ENCODE measurements at regions not wholly inside any gene's neighbourhood (a gene's known extent, or its start where the extent isn't known, plus 50 kb on each side); places are given as distances from the start of the nearest gene placed in this dataset.
"Not testable (repeated sequence)": the region's sequence is repeated elsewhere in the genome, so short reads cannot be mapped to it uniquely, and the experiment has no call there.

- Histone ChIP-seq H3K9me3 (ENCODE audit: low read depth) (no peaks in the 10 kb centered on the region), H3K36me3 (no peaks in the 10 kb centered on the region), H3K27ac (no peak overlapping the region), H3K4me1 (ENCODE audit: low read depth) (no peaks in the 10 kb centered on the region), H3K4me3 (no peak overlapping the region), H3K27me3 (no peaks in the 10 kb centered on the region)
- DNase-seq (ENCODE audit: low read depth in 1 of 2, low spot score in 1 of 2): no peak
- TF ChIP-seq, protein P1, sequence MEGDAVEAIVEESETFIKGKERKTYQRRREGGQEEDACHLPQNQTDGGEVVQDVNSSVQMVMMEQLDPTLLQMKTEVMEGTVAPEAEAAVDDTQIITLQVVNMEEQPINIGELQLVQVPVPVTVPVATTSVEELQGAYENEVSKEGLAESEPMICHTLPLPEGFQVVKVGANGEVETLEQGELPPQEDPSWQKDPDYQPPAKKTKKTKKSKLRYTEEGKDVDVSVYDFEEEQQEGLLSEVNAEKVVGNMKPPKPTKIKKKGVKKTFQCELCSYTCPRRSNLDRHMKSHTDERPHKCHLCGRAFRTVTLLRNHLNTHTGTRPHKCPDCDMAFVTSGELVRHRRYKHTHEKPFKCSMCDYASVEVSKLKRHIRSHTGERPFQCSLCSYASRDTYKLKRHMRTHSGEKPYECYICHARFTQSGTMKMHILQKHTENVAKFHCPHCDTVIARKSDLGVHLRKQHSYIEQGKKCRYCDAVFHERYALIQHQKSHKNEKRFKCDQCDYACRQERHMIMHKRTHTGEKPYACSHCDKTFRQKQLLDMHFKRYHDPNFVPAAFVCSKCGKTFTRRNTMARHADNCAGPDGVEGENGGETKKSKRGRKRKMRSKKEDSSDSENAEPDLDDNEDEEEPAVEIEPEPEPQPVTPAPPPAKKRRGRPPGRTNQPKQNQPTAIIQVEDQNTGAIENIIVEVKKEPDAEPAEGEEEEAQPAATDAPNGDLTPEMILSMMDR (IDR thresholded peaks at IDR 0.05; ENCODE audit: low read depth, low read length): no peak
Measured at GRCh38 chr4:114146947-114147618, 167.6 kb upstream of the ARSJ start.

GRCh38 chr4:114147619-114148208 is 168.3 kb upstream of the ARSJ start:
- DNase-seq (ENCODE audit: low read depth in 1 of 2, low spot score in 1 of 2); H3K27me3 ChIP-seq: not testable (repeated sequence)

GRCh38 chr4:114148372-114149070 is 169.1 kb upstream of the ARSJ start:
- not testable (repeated sequence) for H3K36me3 ChIP-seq; H3K9me3 ChIP-seq (ENCODE audit: low read depth); H3K27ac ChIP-seq; DNase-seq (ENCODE audit: low read depth in 1 of 2, low spot score in 1 of 2); H3K4me3 ChIP-seq; H3K27me3 ChIP-seq; H3K4me1 ChIP-seq (ENCODE audit: low read depth)

More at GRCh38 chr4:114147619-114148208, 168.3 kb upstream of the ARSJ start:
- H3K36me3 ChIP-seq; H3K27ac ChIP-seq; H3K4me3 ChIP-seq; H3K9me3 ChIP-seq (ENCODE audit: low read depth); H3K4me1 ChIP-seq (ENCODE audit: low read depth): not testable (repeated sequence)

DNA sequence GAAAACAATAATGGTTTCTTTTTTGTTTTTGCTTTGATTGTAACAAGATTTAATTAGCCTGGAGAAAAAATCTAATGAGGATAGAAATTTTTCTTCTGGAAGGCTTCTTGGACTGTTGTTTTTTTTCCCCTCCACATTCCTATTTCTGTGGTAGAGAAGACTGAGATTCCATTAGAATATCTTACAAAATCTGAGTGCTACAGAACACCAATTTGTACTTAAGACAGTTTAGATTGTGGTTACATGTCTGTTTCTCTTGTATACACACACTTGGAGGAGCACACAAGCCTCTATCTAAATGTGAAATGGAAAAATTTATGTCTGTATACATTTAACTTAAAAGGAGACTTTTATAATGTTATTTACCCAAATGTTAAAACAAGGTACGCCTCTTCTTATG is 176.9 kb upstream of the ARSJ start:
- DNase-seq (ENCODE audit: low read depth in 1 of 2, low spot score in 1 of 2): no peak
- no peak overlapping the region for H3K4me3 ChIP-seq
- no peaks in the 10 kb centered on the region for H3K4me1 ChIP-seq (ENCODE audit: low read depth)
- no peaks in the 10 kb centered on the region for H3K36me3 ChIP-seq
- TF ChIP-seq, protein P1 (IDR thresholded peaks at IDR 0.05; ENCODE audit: low read depth, low read length): no peak
- no peaks in the 10 kb centered on the region for H3K27me3 ChIP-seq
- H3K27ac ChIP-seq: no peak overlapping the region
- H3K9me3 ChIP-seq (ENCODE audit: low read depth): no peaks in the 10 kb centered on the region

GRCh38 chr4:114161809-114162208 is 182.4 kb upstream of the ARSJ start:
- TF ChIP-seq, protein P1 (IDR thresholded peaks at IDR 0.05; ENCODE audit: low read depth, low read length): no peak
- H3K9me3 ChIP-seq (ENCODE audit: low read depth): no peaks in the 10 kb centered on the region
- no peak overlapping the region for H3K27ac ChIP-seq
- H3K4me1 ChIP-seq (ENCODE audit: low read depth): no peaks in the 10 kb centered on the region
- H3K27me3 ChIP-seq: no peaks in the 10 kb centered on the region
- no peaks in the 10 kb centered on the region for H3K36me3 ChIP-seq
- no peak for DNase-seq (ENCODE audit: low read depth in 1 of 2, low spot score in 1 of 2)
- no peak overlapping the region for H3K4me3 ChIP-seq

- no peaks in the 10 kb centered on the region for H3K9me3 ChIP-seq (ENCODE audit: low read depth)
- DNase-seq (ENCODE audit: low read depth in 1 of 2, low spot score in 1 of 2): no peak
- TF ChIP-seq, protein P1 (IDR thresholded peaks at IDR 0.05; ENCODE audit: low read depth, low read length): no peak
Measured at GRCh38 chr4:114163051-114163450, 183.6 kb upstream of the ARSJ start.

More at GRCh38 chr4:114163051-114163450, 183.6 kb upstream of the ARSJ start:
- Histone ChIP-seq H3K27ac (no peak overlapping the region), H3K27me3 (no peaks in the 10 kb centered on the region), H3K4me1 (ENCODE audit: low read depth) (no peaks in the 10 kb centered on the region), H3K36me3 (no peaks in the 10 kb centered on the region), H3K4me3 (no peak overlapping the region)

Measured in cardiac muscle cell (in vitro differentiated cells and primary cell).